ENCODE measurements at regions not wholly inside any gene's neighbourhood (a gene's known extent, or its start where the extent isn't known, plus 50 kb on each side); places are given as distances from the start of the nearest gene placed in this dataset.

- no peak for TF ChIP-seq CTCF (IDR thresholded peaks at IDR 0.05)
- no peak for TF ChIP-seq POLR2A (IDR thresholded peaks at IDR 0.05)
These were observed 82.2 kb downstream of the KBTBD2 start for GRCh38 chr7:32809347-32809746.
